ENCODE measurements at regions not wholly inside any gene's neighbourhood (a gene's known extent, or its start where the extent isn't known, plus 50 kb on each side); places are given as distances from the start of the nearest gene placed in this dataset.

DNA sequence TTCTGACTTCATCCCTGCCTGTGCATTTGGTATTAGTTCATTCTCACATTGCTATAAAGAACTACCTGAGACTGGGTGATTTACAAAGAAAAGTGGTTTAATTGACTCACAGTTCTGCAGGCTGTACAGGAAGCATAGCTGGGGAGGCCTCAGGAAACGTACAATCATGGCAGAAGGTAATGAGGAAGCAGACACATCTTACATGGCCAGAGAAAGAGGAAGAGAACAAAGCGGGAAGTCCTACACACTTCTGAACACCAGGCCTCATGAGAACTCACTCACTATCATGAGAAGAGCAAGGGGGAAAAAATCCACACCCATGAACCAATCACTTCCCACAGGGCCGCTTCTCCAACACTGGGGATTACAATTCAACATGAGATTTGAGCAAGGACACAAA is 303.9 kb downstream of the CBLN4 start:
- TF ChIP-seq, protein P1, sequence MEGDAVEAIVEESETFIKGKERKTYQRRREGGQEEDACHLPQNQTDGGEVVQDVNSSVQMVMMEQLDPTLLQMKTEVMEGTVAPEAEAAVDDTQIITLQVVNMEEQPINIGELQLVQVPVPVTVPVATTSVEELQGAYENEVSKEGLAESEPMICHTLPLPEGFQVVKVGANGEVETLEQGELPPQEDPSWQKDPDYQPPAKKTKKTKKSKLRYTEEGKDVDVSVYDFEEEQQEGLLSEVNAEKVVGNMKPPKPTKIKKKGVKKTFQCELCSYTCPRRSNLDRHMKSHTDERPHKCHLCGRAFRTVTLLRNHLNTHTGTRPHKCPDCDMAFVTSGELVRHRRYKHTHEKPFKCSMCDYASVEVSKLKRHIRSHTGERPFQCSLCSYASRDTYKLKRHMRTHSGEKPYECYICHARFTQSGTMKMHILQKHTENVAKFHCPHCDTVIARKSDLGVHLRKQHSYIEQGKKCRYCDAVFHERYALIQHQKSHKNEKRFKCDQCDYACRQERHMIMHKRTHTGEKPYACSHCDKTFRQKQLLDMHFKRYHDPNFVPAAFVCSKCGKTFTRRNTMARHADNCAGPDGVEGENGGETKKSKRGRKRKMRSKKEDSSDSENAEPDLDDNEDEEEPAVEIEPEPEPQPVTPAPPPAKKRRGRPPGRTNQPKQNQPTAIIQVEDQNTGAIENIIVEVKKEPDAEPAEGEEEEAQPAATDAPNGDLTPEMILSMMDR (IDR thresholded peaks at IDR 0.05; ENCODE audit: low read depth, low read length), result no peak
- TF ChIP-seq POLR2A (IDR thresholded peaks at IDR 0.05; ENCODE audit: extremely low read depth, insufficient read length), result no peak
